ENCODE measurements at regions not wholly inside any gene's neighbourhood (a gene's known extent, or its start where the extent isn't known, plus 50 kb on each side); places are given as distances from the start of the nearest gene placed in this dataset.

GRCh38 chr16:49200223-49200820, 81.3 kb downstream of the CBLN1 start:
- H3K9me3 Mint-ChIP-seq (ENCODE audit: low read depth), result no peaks in the 10 kb centered on the region
- no peak for TF ChIP-seq CTCF (IDR thresholded peaks at IDR 0.05; ENCODE audit: unreplicated experiment)
- no peak for DNase-seq (ENCODE audit: low spot score, unreplicated experiment)
- H3K4me3 Mint-ChIP-seq (ENCODE audit: low read depth), result no peak overlapping the region
- H3K27ac Mint-ChIP-seq, result no peak overlapping the region
- H3K4me1 Mint-ChIP-seq (ENCODE audit: low read depth), result no peaks in the 10 kb centered on the region
- H3K36me3 Mint-ChIP-seq (ENCODE audit: insufficient read depth), result no peaks in the 10 kb centered on the region
- peaks cover 8% of the 10 kb centered on the region for H3K27me3 Mint-ChIP-seq

- no peak for DNase-seq (ENCODE audit: low spot score, unreplicated experiment)
- H3K27ac Mint-ChIP-seq, result no peak overlapping the region
These were observed 86.4 kb downstream of the CBLN1 start for GRCh38 chr16:49195237-49195548.

GRCh38 chr16:49194537-49195236, 87.0 kb downstream of the CBLN1 start:
- no peak overlapping the region for H3K27ac Mint-ChIP-seq
- peaks cover 8% of the 10 kb centered on the region for H3K27me3 Mint-ChIP-seq
- H3K9me3 Mint-ChIP-seq (ENCODE audit: low read depth), result no peaks in the 10 kb centered on the region
- no peaks in the 10 kb centered on the region for H3K36me3 Mint-ChIP-seq (ENCODE audit: insufficient read depth)
- TF ChIP-seq CTCF (IDR thresholded peaks at IDR 0.05; ENCODE audit: unreplicated experiment), result no peak
- no peak for DNase-seq (ENCODE audit: low spot score, unreplicated experiment)
- H3K4me1 Mint-ChIP-seq (ENCODE audit: low read depth), result no peaks in the 10 kb centered on the region
- H3K4me3 Mint-ChIP-seq (ENCODE audit: low read depth), result no peak overlapping the region

More at GRCh38 chr16:49195237-49195548, 86.4 kb downstream of the CBLN1 start:
- Mint-ChIP-seq H3K36me3 (ENCODE audit: insufficient read depth) (no peaks in the 10 kb centered on the region), H3K4me3 (ENCODE audit: low read depth) (no peak overlapping the region), H3K4me1 (ENCODE audit: low read depth) (no peaks in the 10 kb centered on the region), H3K27me3 (peaks cover 5% of the 10 kb centered on the region), H3K9me3 (ENCODE audit: low read depth) (no peaks in the 10 kb centered on the region)
- no peak for TF ChIP-seq CTCF (IDR thresholded peaks at IDR 0.05; ENCODE audit: unreplicated experiment)

- Mint-ChIP-seq H3K4me3 (ENCODE audit: low read depth) (no peak overlapping the region), H3K4me1 (ENCODE audit: low read depth) (no peaks in the 10 kb centered on the region), H3K27ac (no peak overlapping the region), H3K9me3 (ENCODE audit: low read depth) (no peaks in the 10 kb centered on the region), H3K27me3 (peaks cover 8% of the 10 kb centered on the region), H3K36me3 (ENCODE audit: insufficient read depth) (no peaks in the 10 kb centered on the region)
- DNase-seq (ENCODE audit: low spot score, unreplicated experiment), result no peak
- TF ChIP-seq CTCF (IDR thresholded peaks at IDR 0.05; ENCODE audit: unreplicated experiment), result no peak
These were observed 88.0 kb downstream of the CBLN1 start for GRCh38 chr16:49193596-49193995.

GRCh38 chr16:49189286-49189685, 92.4 kb downstream of the CBLN1 start:
- Mint-ChIP-seq H3K9me3 (ENCODE audit: low read depth) (no peaks in the 10 kb centered on the region), H3K4me1 (ENCODE audit: low read depth) (no peaks in the 10 kb centered on the region), H3K4me3 (ENCODE audit: low read depth) (no peak overlapping the region), H3K27ac (no peak overlapping the region), H3K27me3 (peaks cover 17% of the 10 kb centered on the region), H3K36me3 (ENCODE audit: insufficient read depth) (no peaks in the 10 kb centered on the region)
- no peak for DNase-seq (ENCODE audit: low spot score, unreplicated experiment)
- TF ChIP-seq CTCF (IDR thresholded peaks at IDR 0.05; ENCODE audit: unreplicated experiment), result no peak

All from progenitor cell of endocrine pancreas (in vitro differentiated cells).